Astrocyte (in vitro differentiated cells and primary cell): ENCODE measurements at regions not wholly inside any gene's neighbourhood (a gene's known extent, or its start where the extent isn't known, plus 50 kb on each side); places are given as distances from the start of the nearest gene placed in this dataset.

ENCODE experiments used
- DNase-seq: peaks from one replicate; pipeline ENCODE4 v3.0.0-alpha.2; 2010; ENCODE audit warnings: low read depth
- FAIRE-seq: peaks from 2 replicates; lab custom pipeline; 2011; peaks lifted over from hg19 to GRCh38; lab: Jason Lieb, UNC
- H2AFZ ChIP-seq: 2 replicates; pipeline ENCODE4 v1.6.0; 2012; ENCODE audit warnings: low read depth, low read length, inconsistent platforms
- H3K27ac ChIP-seq: 2 replicates; pipeline ENCODE4 v1.5.1; 2011; ENCODE audit warnings: low read depth, low read length, inconsistent platforms
- H3K27me3 ChIP-seq: 2 replicates; pipeline ENCODE4 v1.6.0; 2011; ENCODE audit warnings: low read length, inconsistent platforms; ENCODE audit not compliant: insufficient read depth
- H3K36me3 ChIP-seq: 2 replicates; pipeline ENCODE4 v1.5.1; 2011; ENCODE audit warnings: low read length, inconsistent platforms; ENCODE audit not compliant: insufficient read depth
- H3K4me1 ChIP-seq: 2 replicates; pipeline ENCODE4 v1.5.1; 2011; ENCODE audit warnings: low read length, inconsistent platforms; ENCODE audit not compliant: insufficient read depth
- H3K4me2 ChIP-seq: 2 replicates; pipeline ENCODE4 v1.6.0; 2012; ENCODE audit warnings: low read length, inconsistent platforms
- H3K4me3 ChIP-seq: 2 replicates; pipeline ENCODE4 v1.5.1; 2011; ENCODE audit warnings: low read depth, mild to moderate bottlenecking, low read length, inconsistent platforms; ENCODE audit not compliant: insufficient read depth
- H3K79me2 ChIP-seq: 2 replicates; pipeline ENCODE4 v1.6.0; 2012; ENCODE audit warnings: mild to moderate bottlenecking, low read length, inconsistent platforms; ENCODE audit not compliant: insufficient read depth
- H3K9ac ChIP-seq: 2 replicates; pipeline ENCODE4 v1.6.0; 2012; ENCODE audit warnings: mild to moderate bottlenecking, low read length, inconsistent platforms
- H3K9me3 ChIP-seq: 2 replicates; pipeline ENCODE4 v1.5.1; 2012; ENCODE audit warnings: low read depth, mild to moderate bottlenecking, low read length, inconsistent platforms; ENCODE audit not compliant: insufficient read depth
- H4K20me1 ChIP-seq: 2 replicates; pipeline ENCODE4 v1.6.0; 2012; ENCODE audit warnings: low read length, inconsistent platforms; ENCODE audit not compliant: insufficient read depth
- H3K27ac Mint-ChIP-seq: one replicate; pipeline ENCODE4 v1.8.0; 2021; ENCODE audit warnings: mild to moderate bottlenecking, mixed read lengths; ENCODE audit not compliant: unreplicated experiment
- H3K27me3 Mint-ChIP-seq: one replicate; pipeline ENCODE4 v1.8.0; 2021; ENCODE audit warnings: low read depth, mixed read lengths; ENCODE audit not compliant: unreplicated experiment
- H3K36me3 Mint-ChIP-seq: one replicate; pipeline ENCODE4 v1.8.0; 2021; ENCODE audit warnings: low read depth, mixed read lengths; ENCODE audit not compliant: unreplicated experiment
- H3K4me1 Mint-ChIP-seq: one replicate; pipeline ENCODE4 v1.8.0; 2021; ENCODE audit warnings: low read depth, mixed read lengths; ENCODE audit not compliant: unreplicated experiment
- H3K4me3 Mint-ChIP-seq: one replicate; pipeline ENCODE4 v1.8.0; 2021; ENCODE audit warnings: mild to moderate bottlenecking, moderate library complexity, mixed read lengths; ENCODE audit not compliant: unreplicated experiment
- H3K9me3 Mint-ChIP-seq: one replicate; pipeline ENCODE4 v1.8.0; 2021; ENCODE audit warnings: mild to moderate bottlenecking, mixed read lengths; ENCODE audit not compliant: unreplicated experiment
- CTCF ChIP-seq: IDR thresholded peaks from 2 replicates; pipeline ENCODE4 v1.5.1; 2011; ENCODE audit warnings: low read depth, mild to moderate bottlenecking, inconsistent platforms, low read length, moderate library complexity; ENCODE audit not compliant: insufficient read depth
- EZH2 ChIP-seq: IDR thresholded peaks from 2 replicates; pipeline ENCODE4 v1.6.1; 2012; ENCODE audit warnings: mild to moderate bottlenecking, low read length, inconsistent platforms; ENCODE audit not compliant: insufficient read depth

GRCh38 chr2:177051278-177051677 lies 161.3 kb upstream of the HNRNPA3 start:
- Histone ChIP-seq H3K36me3 (no peaks in the 10 kb centered on the region), H3K9ac (no peak overlapping the region), H3K27ac (no peak overlapping the region), H3K79me2 (no peaks in the 10 kb centered on the region), H3K27me3 (no peaks in the 10 kb centered on the region), H3K4me1 (no peaks in the 10 kb centered on the region), H3K9me3 (no peaks in the 10 kb centered on the region), H2AFZ (no peak overlapping the region), H3K4me3 (no peak overlapping the region), H4K20me1 (no peaks in the 10 kb centered on the region), H3K4me2 (no peak overlapping the region)
- FAIRE-seq (no peak), DNase-seq (no peak)
- Mint-ChIP-seq H3K36me3 (no peaks in the 10 kb centered on the region), H3K4me3 (no peak overlapping the region), H3K27ac (no peak overlapping the region), H3K9me3 (no peaks in the 10 kb centered on the region), H3K27me3 (peaks cover 4% of the 10 kb centered on the region), H3K4me1 (peaks cover 5% of the 10 kb centered on the region)
- TF ChIP-seq CTCF (no peak), EZH2 (no peak)

GRCh38 chr2:177052471-177052870 lies 160.1 kb upstream of the HNRNPA3 start:
- Mint-ChIP-seq H3K36me3 (no peaks in the 10 kb centered on the region), H3K4me1 (peaks cover 5% of the 10 kb centered on the region), H3K27ac (peak overlapping the region; percentile 16), H3K9me3 (no peaks in the 10 kb centered on the region), H3K4me3 (no peak overlapping the region), H3K27me3 (peaks cover 4% of the 10 kb centered on the region)
- H3K27ac ChIP-seq, result no peak overlapping the region
- TF ChIP-seq CTCF, result no peak
- no peak for TF ChIP-seq EZH2
- H3K9me3 ChIP-seq, result no peaks in the 10 kb centered on the region
- H3K4me1 ChIP-seq, result no peaks in the 10 kb centered on the region
- no peaks in the 10 kb centered on the region for H3K27me3 ChIP-seq
- H3K4me2 ChIP-seq, result no peak overlapping the region
- no peak overlapping the region for H3K4me3 ChIP-seq
- FAIRE-seq, result peak; percentile 9
- no peaks in the 10 kb centered on the region for H4K20me1 ChIP-seq
- no peaks in the 10 kb centered on the region for H3K36me3 ChIP-seq
- no peaks in the 10 kb centered on the region for H3K79me2 ChIP-seq
- no peak for DNase-seq
- H2AFZ ChIP-seq, result no peak overlapping the region
- H3K9ac ChIP-seq, result no peak overlapping the region

GRCh38 chr2:177053038-177053437 lies 159.6 kb upstream of the HNRNPA3 start:
- peaks cover 5% of the 10 kb centered on the region for H3K4me1 Mint-ChIP-seq
- no peak for FAIRE-seq
- no peak for TF ChIP-seq CTCF
- no peak for TF ChIP-seq EZH2
- Histone ChIP-seq H3K79me2 (no peaks in the 10 kb centered on the region), H3K36me3 (no peaks in the 10 kb centered on the region), H3K4me1 (no peaks in the 10 kb centered on the region), H3K9ac (no peak overlapping the region), H3K4me3 (no peak overlapping the region), H2AFZ (no peak overlapping the region), H3K27ac (no peak overlapping the region), H3K27me3 (no peaks in the 10 kb centered on the region), H3K4me2 (no peak overlapping the region), H3K9me3 (no peaks in the 10 kb centered on the region), H4K20me1 (no peaks in the 10 kb centered on the region)
- H3K36me3 Mint-ChIP-seq, result no peaks in the 10 kb centered on the region
- no peak for DNase-seq
- peaks cover 4% of the 10 kb centered on the region for H3K27me3 Mint-ChIP-seq
- H3K4me3 Mint-ChIP-seq, result no peak overlapping the region
- peak overlapping the region; percentile 54 for H3K27ac Mint-ChIP-seq
- no peaks in the 10 kb centered on the region for H3K9me3 Mint-ChIP-seq
